ENCODE measurements at regions not wholly inside any gene's neighbourhood (a gene's known extent, or its start where the extent isn't known, plus 50 kb on each side); places are given as distances from the start of the nearest gene placed in this dataset.

DNA sequence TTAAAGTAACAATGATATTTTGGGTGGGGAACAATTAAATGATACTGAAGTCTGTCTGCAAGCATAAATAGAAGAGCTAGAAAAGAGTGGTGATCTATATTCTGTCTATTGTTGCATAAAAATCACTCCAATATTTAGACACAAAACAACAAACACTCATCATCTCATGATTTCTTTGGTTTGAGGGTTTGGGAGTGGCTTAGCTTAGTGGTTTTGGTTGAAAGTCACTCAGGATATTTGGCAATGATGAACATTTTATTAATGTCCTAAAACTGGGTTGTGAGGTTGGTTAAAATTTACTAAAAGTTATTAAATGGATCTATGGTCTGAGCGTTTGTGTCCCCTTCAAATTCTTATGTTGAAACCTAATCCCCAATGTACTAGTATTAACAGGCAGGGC, 54.7 kb upstream of the EGFR start:
- DNase-seq, result no peak

DNA sequence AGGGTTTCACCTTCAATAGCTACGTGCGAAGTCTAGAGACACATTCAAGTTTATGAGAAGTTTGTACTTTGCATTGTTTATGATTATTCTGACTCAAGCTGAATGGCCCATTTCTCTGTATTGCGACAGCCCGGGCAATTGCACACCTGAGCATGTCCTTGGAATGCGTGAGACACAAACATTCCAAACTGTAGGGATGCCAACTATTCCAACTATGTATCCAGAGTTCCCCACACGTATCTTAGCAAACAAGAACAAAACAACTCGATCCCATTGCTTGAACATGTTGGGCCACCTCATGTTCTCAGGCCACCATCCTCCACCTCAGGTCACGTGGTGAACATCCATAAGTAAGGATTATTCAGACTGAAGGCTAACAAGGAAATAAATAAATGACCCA, 51.4 kb upstream of the EGFR start:
- DNase-seq, result no peak

DNA sequence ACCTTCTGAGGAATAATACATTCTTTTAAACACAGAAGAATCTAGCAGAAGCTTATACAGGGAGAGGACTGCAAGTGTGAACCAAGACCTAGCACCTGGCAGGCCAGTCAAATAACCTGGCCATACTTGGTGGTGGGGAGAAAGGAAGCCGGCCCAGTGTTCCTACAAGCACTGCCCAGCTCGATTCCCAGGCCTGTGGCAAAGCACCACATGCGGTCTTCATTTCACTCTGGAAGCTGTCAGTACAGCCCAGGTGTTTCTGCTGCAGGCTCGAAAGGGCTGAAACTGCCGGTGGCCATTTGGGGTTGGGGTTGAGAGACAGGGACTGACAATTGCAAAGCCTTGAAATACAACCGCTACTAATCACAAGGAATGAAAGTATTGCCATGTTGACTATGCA, 50.8 kb upstream of the EGFR start:
- DNase-seq, result no peak

All from NCI-H1930 (cell line).